BLaER1 treated with 17β-estradiol and CSF1 and Interleukin-3, amounts not matched to agents 10 nM and 100 nM (cell line): ENCODE measurements at regions not wholly inside any gene's neighbourhood (a gene's known extent, or its start where the extent isn't known, plus 50 kb on each side); places are given as distances from the start of the nearest gene placed in this dataset.

Experiments
- H3K27ac ChIP-seq, 11 experiments: shearing (Covaris generic); formaldehyde crosslinking; 2 replicates each; pipeline ENCODE4 v1.8.1; 2022
- H3K27me3 ChIP-seq, 11 experiments: shearing (Covaris generic); formaldehyde crosslinking; 2 replicates each; pipeline ENCODE4 v1.8.1; 2022
- H3K36me3 ChIP-seq, 11 experiments: shearing (Covaris generic); formaldehyde crosslinking; 2 replicates each; pipeline ENCODE4 v1.8.1; 2022
- H3K4me1 ChIP-seq, 10 experiments: shearing (Covaris generic); formaldehyde crosslinking; 2 replicates each; pipeline ENCODE4 v1.8.1; 2022
- H3K4me2 ChIP-seq, 11 experiments: shearing (Covaris generic); formaldehyde crosslinking; 2 replicates each; pipeline ENCODE4 v1.8.1; 2022
- H3K4me3 ChIP-seq, 10 experiments: shearing (Covaris generic); formaldehyde crosslinking; 2 replicates each; pipeline ENCODE4 v1.8.1; 2022
- H3K9ac ChIP-seq, 11 experiments: shearing (Covaris generic); formaldehyde crosslinking; 2 replicates each; pipeline ENCODE4 v1.8.1; 2022
- H3K9me3 ChIP-seq, 11 experiments: shearing (Covaris generic); formaldehyde crosslinking; replicated peaks in 1 of 11; 2 replicates each; pipeline ENCODE4 v1.8.1; 2022
- H4K20me1 ChIP-seq, 11 experiments: shearing (Covaris generic); formaldehyde crosslinking; 2 replicates each; pipeline ENCODE4 v1.8.1; 2022
- Cebpa-rat ChIP-seq, 11 experiments: shearing (Covaris generic); IDR thresholded peaks; 2 replicates each; pipeline ENCODE4 v1.8.1; 2022

GRCh38 chr11:112637076-112637475, 324.1 kb upstream of the NCAM1 start:
- Histone ChIP-seq H3K27me3 (no peaks in the 10 kb centered on the region), H3K9me3 (peaks cover 11 to 36% (median 25%) of the 10 kb centered on the region in 11 experiments; a peak in 21 of 22 replicates), H3K9ac (no peak overlapping the region)

DNA sequence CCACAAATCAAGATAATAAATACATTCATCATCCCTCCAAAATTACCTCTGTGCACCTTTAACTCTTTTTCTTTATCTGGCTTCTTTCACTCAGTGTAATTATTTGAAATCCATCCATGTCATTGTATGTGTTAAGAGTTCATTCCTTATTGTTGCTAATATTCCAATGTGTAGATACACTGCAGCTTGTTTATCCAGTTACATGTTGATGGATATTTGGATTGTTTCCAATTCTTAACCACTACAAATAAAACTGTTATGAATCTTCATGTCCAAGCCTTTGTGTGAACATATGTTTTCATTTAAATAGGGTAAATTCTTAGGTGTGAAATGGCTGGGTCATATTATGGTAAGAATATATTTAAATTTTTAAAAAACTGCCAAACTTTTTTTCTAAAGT, 323.3 kb upstream of the NCAM1 start:
- Histone ChIP-seq H3K36me3 (no peaks in the 10 kb centered on the region), H3K9me3 (peaks cover 13 to 42% (median 28%) of the 10 kb centered on the region in 11 experiments; a peak in 21 of 22 replicates), H3K4me3 (no peak overlapping the region), H3K4me1 (no peaks in the 10 kb centered on the region), H4K20me1 (no peaks in the 10 kb centered on the region), H3K4me2 (no peak overlapping the region), H3K27me3 (no peaks in the 10 kb centered on the region), H3K27ac (no peak overlapping the region), H3K9ac (no peak overlapping the region)
- TF ChIP-seq Cebpa-rat (IDR thresholded peaks at IDR 0.05): no peak

More at GRCh38 chr11:112637076-112637475, 324.1 kb upstream of the NCAM1 start:
- no peaks in the 10 kb centered on the region for H3K36me3 ChIP-seq
- no peak overlapping the region for H3K4me2 ChIP-seq
- H3K27ac ChIP-seq: no peak overlapping the region
- H3K4me1 ChIP-seq: no peaks in the 10 kb centered on the region
- H4K20me1 ChIP-seq: no peaks in the 10 kb centered on the region
- H3K4me3 ChIP-seq: no peak overlapping the region
- TF ChIP-seq Cebpa-rat (IDR thresholded peaks at IDR 0.05): no peak

DNA sequence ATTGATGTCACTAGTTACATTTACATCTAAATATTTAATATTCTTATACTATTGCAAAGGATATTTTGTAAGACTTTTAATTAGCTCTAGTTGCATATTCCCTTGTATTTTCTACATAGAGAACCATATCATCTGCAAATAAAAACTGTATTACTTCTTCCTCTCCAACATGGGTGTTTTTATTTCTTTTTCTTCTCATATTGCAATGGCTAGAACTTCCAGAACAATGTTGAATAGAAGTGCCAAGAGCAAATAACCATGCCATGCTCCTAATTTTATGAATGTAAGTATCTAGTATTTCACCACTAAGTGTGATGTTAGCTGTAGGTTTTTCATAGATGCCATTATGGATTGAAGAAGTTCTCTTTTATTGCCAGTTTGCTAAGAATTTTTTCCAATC, 321.8 kb upstream of the NCAM1 start:
- no peaks in the 10 kb centered on the region for H4K20me1 ChIP-seq
- no peak overlapping the region for H3K27ac ChIP-seq
- no peaks in the 10 kb centered on the region for H3K27me3 ChIP-seq
- H3K4me1 ChIP-seq: no peaks in the 10 kb centered on the region
- H3K9me3 ChIP-seq: peaks cover 18 to 44% (median 31%) of the 10 kb centered on the region in 11 experiments; a peak in 21 of 22 replicates
- TF ChIP-seq Cebpa-rat (IDR thresholded peaks at IDR 0.05): no peak
- no peak overlapping the region for H3K4me3 ChIP-seq
- H3K4me2 ChIP-seq: no peak overlapping the region
- H3K9ac ChIP-seq: no peak overlapping the region
- no peaks in the 10 kb centered on the region for H3K36me3 ChIP-seq

GRCh38 chr11:112643416-112643815, 317.8 kb upstream of the NCAM1 start:
- H3K9ac ChIP-seq: no peak overlapping the region
- no peak overlapping the region for H3K27ac ChIP-seq
- TF ChIP-seq Cebpa-rat (IDR thresholded peaks at IDR 0.05): no peak
- H3K4me2 ChIP-seq: no peak overlapping the region
- no peaks in the 10 kb centered on the region for H3K4me1 ChIP-seq
- peaks cover 28 to 44% (median 36%) of the 10 kb centered on the region in 11 experiments; a peak in 21 of 22 replicates for H3K9me3 ChIP-seq
- H3K36me3 ChIP-seq: no peaks in the 10 kb centered on the region
- no peaks in the 10 kb centered on the region for H4K20me1 ChIP-seq
- no peak overlapping the region for H3K4me3 ChIP-seq
- H3K27me3 ChIP-seq: no peaks in the 10 kb centered on the region

- H4K20me1 ChIP-seq: no peaks in the 10 kb centered on the region
- H3K4me1 ChIP-seq: no peaks in the 10 kb centered on the region
- H3K4me2 ChIP-seq: no peak overlapping the region
Measured at GRCh38 chr11:112644410-112645131, 316.6 kb upstream of the NCAM1 start.

DNA sequence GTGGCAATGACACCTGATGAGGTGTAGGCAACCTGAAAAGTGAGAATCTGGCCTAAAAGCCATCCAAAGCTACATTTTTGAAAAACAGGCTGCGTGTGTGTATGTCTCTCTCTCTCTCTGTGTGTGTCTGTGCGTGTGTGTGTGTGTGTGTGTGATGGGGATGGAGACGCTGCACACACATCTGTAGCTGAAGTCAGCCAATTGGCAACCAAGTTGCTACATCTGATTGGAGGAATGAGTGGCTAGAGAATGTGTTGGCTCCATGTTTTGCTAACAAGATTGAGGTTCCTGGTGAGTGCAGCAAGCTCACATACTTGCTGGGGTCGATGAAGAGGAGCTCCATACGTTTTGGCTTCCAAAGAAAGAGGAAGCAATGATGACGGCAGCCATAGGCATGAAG, 311.4 kb upstream of the NCAM1 start:
- no peak for TF ChIP-seq Cebpa-rat (IDR thresholded peaks at IDR 0.05)
- Histone ChIP-seq H3K4me2 (no peak overlapping the region), H3K9ac (no peak overlapping the region), H3K36me3 (no peaks in the 10 kb centered on the region), H3K27me3 (no peaks in the 10 kb centered on the region), H3K27ac (no peak overlapping the region), H3K9me3 (peaks cover 0 to 9% (median 6%) of the 10 kb centered on the region in 11 experiments; a peak in 6 of 22 replicates), H4K20me1 (no peaks in the 10 kb centered on the region), H3K4me3 (no peak overlapping the region), H3K4me1 (0 out of 20 replicates have a peak, but pooled peaks cover 0 to 4% (median 0%) of the 10 kb centered on the region in 10 experiments)

More at GRCh38 chr11:112644410-112645131, 316.6 kb upstream of the NCAM1 start:
- H3K27ac ChIP-seq: no peak overlapping the region
- no peak for TF ChIP-seq Cebpa-rat (IDR thresholded peaks at IDR 0.05)
- H3K9ac ChIP-seq: no peak overlapping the region
- no peaks in the 10 kb centered on the region for H3K36me3 ChIP-seq
- H3K27me3 ChIP-seq: no peaks in the 10 kb centered on the region
- peaks cover 18 to 33% (median 28%) of the 10 kb centered on the region in 11 experiments; a peak in 21 of 22 replicates for H3K9me3 ChIP-seq
- no peak overlapping the region for H3K4me3 ChIP-seq

GRCh38 chr11:112650527-112650926, 310.7 kb upstream of the NCAM1 start:
- TF ChIP-seq Cebpa-rat (IDR thresholded peaks at IDR 0.05): no peak
- H3K27me3 ChIP-seq: no peaks in the 10 kb centered on the region
- H3K4me1 ChIP-seq: 0 out of 20 replicates have a peak, but pooled peaks cover 0 to 4% (median 0%) of the 10 kb centered on the region in 10 experiments
- no peak overlapping the region for H3K4me3 ChIP-seq
- no peaks in the 10 kb centered on the region for H3K36me3 ChIP-seq
- H3K9me3 ChIP-seq: peaks cover 0 to 3% (median 0%) of the 10 kb centered on the region in 11 experiments; a peak in 1 of 22 replicates
- no peak overlapping the region for H3K27ac ChIP-seq
- H4K20me1 ChIP-seq: no peaks in the 10 kb centered on the region
- no peak overlapping the region for H3K4me2 ChIP-seq
- H3K9ac ChIP-seq: no peak overlapping the region

- H4K20me1 ChIP-seq: no peaks in the 10 kb centered on the region
- H3K9ac ChIP-seq: no peak overlapping the region
- no peak for TF ChIP-seq Cebpa-rat (IDR thresholded peaks at IDR 0.05)
- H3K27me3 ChIP-seq: no peaks in the 10 kb centered on the region
- 0 out of 20 replicates have a peak, but pooled peaks cover 0 to 4% (median 0%) of the 10 kb centered on the region in 10 experiments for H3K4me1 ChIP-seq
- no peaks in the 10 kb centered on the region for H3K9me3 ChIP-seq
- no peak overlapping the region for H3K4me2 ChIP-seq
- no peak overlapping the region for H3K27ac ChIP-seq
- H3K36me3 ChIP-seq: no peaks in the 10 kb centered on the region
- H3K4me3 ChIP-seq: no peak overlapping the region
Measured at GRCh38 chr11:112651386-112651785, 309.8 kb upstream of the NCAM1 start.

- TF ChIP-seq Cebpa-rat (IDR thresholded peaks at IDR 0.05): no peak
- Histone ChIP-seq H3K4me1 (0 out of 20 replicates have a peak, but pooled peaks cover 0 to 4% (median 0%) of the 10 kb centered on the region in 10 experiments), H3K9me3 (no peaks in the 10 kb centered on the region), H3K27ac (no peak overlapping the region), H3K4me3 (no peak overlapping the region), H4K20me1 (no peaks in the 10 kb centered on the region), H3K9ac (no peak overlapping the region), H3K36me3 (no peaks in the 10 kb centered on the region), H3K4me2 (no peak overlapping the region), H3K27me3 (no peaks in the 10 kb centered on the region)
Measured at GRCh38 chr11:112652786-112653390, 308.3 kb upstream of the NCAM1 start.
